Rectal smooth muscle tissue (tissue), 1 donor: ENCODE measurements at regions not wholly inside any gene's neighbourhood (a gene's known extent, or its start where the extent isn't known, plus 50 kb on each side); places are given as distances from the start of the nearest gene placed in this dataset.

Experiments used
- H3K27ac ChIP-seq: one replicate; pipeline ENCODE4 v1.7.0; 2013; ENCODE audit warnings: low read depth, low read length, inconsistent platforms
- H3K27me3 ChIP-seq: one replicate; pipeline ENCODE4 v1.7.0; 2013; ENCODE audit warnings: low read length; ENCODE audit not compliant: control insufficient read depth, insufficient read depth
- H3K36me3 ChIP-seq: one replicate; pipeline ENCODE4 v1.7.0; 2013; ENCODE audit warnings: low read length; ENCODE audit not compliant: control insufficient read depth, insufficient read depth
- H3K4me1 ChIP-seq: one replicate; pipeline ENCODE4 v1.7.0; 2013; ENCODE audit warnings: low read length; ENCODE audit not compliant: control insufficient read depth, insufficient read depth
- H3K4me3 ChIP-seq: one replicate; pipeline ENCODE4 v1.7.0; 2013; ENCODE audit warnings: low read length
- H3K9ac ChIP-seq: one replicate; pipeline ENCODE4 v1.7.0; 2013; ENCODE audit warnings: low read length

DNA sequence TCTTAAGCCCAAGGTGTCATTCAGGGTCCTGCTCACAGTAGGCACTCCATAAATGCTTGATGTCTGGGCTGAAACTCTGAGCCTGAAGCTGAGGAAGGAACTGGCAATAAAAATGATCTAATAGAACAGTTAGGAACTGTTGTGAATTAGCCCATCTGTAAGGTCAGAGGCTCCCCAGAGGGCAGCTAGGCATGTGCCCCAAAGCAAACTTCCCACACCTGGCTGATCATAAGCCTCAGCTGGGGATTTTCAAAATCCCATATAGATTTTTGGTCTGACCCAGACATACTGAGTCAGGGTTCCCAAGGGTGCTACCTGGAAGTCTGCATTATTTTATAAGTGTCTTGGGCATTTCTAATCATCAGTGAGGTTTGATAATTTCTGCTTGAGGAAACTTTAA lies 309.4 kb upstream of the PROX1 start:
- Histone ChIP-seq H3K4me1 (no peaks in the 10 kb centered on the region), H3K27me3 (no peaks in the 10 kb centered on the region), H3K36me3 (no peaks in the 10 kb centered on the region), H3K4me3 (no peak overlapping the region), H3K27ac (no peak overlapping the region), H3K9ac (no peak overlapping the region)

DNA sequence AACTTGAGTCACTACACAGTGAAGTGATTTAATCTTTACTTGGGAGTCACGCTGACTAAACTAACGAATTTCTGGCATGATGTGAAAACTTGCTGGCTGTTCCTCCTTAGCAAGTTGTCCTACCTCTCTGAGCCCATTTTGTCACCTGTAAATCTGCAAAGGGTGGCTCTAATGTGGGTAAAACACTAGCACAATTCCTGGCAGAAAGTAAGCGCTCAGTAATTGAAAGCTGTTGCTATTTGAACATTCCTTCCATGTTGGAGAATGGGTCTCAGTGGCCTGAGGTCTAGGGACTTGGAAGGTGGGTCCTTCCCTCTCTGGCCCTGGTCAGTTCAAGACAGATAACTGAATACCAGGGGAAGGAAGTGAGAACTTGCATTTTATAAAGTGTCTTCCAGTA lies 309.0 kb upstream of the PROX1 start:
- H3K9ac ChIP-seq: no peak overlapping the region
- H3K4me1 ChIP-seq: no peaks in the 10 kb centered on the region
- no peak overlapping the region for H3K4me3 ChIP-seq
- no peaks in the 10 kb centered on the region for H3K27me3 ChIP-seq
- no peaks in the 10 kb centered on the region for H3K36me3 ChIP-seq
- no peak overlapping the region for H3K27ac ChIP-seq

DNA sequence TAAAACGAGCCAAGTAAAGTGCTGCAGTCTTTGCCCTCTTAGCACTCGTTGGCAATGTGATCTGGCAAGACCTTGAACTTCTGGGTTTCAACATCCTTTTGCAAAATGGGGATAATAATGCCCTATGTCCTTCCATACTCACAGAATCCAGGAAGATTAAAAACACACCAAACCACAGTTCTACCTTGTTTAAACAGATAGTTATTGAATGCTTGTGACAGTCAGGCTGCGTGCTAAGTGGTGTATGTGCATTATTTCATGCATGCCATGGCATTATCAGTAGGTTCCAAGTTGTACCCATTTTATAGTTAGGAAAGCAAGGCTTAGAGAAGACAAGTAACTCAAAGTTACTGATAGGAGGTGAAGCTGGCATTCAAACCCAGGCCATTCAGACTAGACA lies 308.6 kb upstream of the PROX1 start:
- H3K4me1 ChIP-seq: no peaks in the 10 kb centered on the region
- no peaks in the 10 kb centered on the region for H3K27me3 ChIP-seq
- H3K27ac ChIP-seq: no peak overlapping the region
- H3K36me3 ChIP-seq: no peaks in the 10 kb centered on the region
- no peak overlapping the region for H3K4me3 ChIP-seq
- H3K9ac ChIP-seq: no peak overlapping the region

DNA sequence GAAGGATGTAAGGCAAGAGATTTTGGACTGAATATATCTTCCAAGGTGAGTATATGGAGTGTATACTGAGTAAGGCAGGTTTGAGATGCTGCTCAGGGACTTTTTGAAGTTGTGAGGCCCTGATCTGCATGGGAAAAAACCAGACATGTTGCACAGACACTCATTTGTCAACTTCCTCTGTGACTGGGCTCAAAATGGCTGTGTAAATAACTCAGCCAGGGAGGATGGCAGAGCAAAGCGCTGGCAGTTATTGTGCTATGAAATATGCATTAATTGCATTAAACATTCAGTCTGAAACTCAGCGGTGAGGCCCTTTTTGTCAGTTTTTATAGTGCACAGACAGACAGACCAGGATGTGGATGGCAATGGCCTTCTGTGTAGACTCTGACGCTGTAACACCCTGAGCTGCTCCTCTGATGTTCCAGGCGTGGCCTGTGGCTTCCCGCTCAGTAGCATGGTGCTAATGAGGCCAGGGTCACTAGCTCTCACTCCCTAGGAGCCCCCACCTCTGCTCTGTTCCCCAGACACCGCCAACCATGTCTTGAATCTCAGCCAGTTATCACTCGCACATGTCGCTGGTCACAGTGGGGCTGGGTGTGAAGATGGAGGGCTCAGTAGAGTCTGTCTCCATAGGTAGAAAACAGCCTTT lies 307.0 kb upstream of the PROX1 start:
- Histone ChIP-seq H3K4me3 (no peak overlapping the region), H3K36me3 (no peaks in the 10 kb centered on the region), H3K27me3 (no peaks in the 10 kb centered on the region), H3K9ac (no peak overlapping the region), H3K4me1 (no peaks in the 10 kb centered on the region), H3K27ac (no peak overlapping the region)

DNA sequence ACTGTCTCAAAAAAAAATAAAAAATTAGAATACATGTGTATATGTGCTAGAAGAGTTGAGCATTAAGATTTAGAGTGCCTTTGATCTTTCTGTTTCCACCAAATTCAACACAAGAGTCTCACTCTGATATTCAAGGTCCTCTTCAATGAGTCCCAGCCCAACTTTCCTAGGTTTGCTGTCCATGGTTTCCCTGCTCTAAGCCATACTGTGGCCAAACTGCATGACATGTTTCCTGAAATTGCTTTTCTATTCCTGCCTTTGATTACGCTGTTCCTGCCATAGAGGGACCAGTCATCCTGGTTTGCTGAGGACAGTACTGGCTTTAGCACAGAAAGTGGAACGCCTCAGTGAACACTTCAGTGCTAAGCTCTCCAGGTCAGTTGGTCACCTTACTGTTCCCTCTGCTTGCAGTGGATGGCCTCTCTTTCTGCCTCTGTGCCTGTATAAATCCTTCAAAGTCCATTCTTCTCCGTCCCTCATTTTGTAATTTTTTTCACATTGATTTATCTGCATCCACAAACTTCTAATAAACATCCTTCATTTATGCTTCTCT lies 305.9 kb upstream of the PROX1 start:
- Histone ChIP-seq H3K4me3 (no peak overlapping the region), H3K27me3 (no peaks in the 10 kb centered on the region), H3K9ac (no peak overlapping the region), H3K27ac (no peak overlapping the region), H3K4me1 (no peaks in the 10 kb centered on the region), H3K36me3 (no peaks in the 10 kb centered on the region)

DNA sequence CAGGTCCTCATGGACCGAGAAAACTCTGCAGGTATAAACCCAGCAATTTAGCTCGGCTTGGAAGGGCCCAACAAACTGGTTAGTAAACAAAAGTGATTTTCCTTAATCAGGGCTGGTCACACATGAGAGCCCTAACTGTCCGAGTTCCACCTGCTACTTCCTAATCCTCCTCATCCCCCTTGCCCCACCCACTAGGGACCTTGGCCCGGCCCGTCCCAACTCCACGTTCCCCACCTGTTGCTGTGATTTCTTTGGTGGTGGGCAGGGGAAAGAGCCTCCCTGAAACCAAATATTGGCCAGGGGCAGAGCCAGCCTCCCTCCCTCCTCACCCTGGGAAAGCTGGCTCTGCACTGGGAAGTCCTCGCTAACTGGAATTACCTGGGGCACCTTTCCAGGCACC lies 304.2 kb upstream of the PROX1 start:
- no peaks in the 10 kb centered on the region for H3K4me1 ChIP-seq
- H3K27ac ChIP-seq: no peak overlapping the region
- H3K9ac ChIP-seq: no peak overlapping the region
- no peaks in the 10 kb centered on the region for H3K27me3 ChIP-seq
- H3K36me3 ChIP-seq: no peaks in the 10 kb centered on the region
- no peak overlapping the region for H3K4me3 ChIP-seq

DNA sequence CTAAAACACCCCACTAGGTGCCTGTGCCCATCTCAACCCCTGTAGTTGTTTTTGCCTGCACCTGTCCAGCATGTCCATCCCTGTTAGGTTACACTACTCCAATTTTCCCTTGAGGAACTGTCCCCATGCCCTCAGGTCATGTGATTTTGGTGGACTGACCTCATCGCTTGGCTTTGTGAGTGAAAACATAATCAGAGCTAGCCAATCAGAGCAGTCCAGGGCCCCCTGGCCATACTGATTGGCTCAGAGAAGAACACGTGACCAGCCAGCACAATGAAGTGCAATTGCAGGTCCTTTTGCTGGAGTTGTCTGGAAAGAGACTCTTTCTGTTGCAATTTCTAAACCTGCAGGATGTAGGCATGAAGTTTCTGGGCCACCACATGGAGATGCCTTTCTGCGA lies 303.3 kb upstream of the PROX1 start:
- H3K36me3 ChIP-seq: no peaks in the 10 kb centered on the region
- H3K9ac ChIP-seq: no peak overlapping the region
- H3K4me3 ChIP-seq: no peak overlapping the region
- H3K27me3 ChIP-seq: no peaks in the 10 kb centered on the region
- H3K4me1 ChIP-seq: no peaks in the 10 kb centered on the region
- H3K27ac ChIP-seq: no peak overlapping the region

DNA sequence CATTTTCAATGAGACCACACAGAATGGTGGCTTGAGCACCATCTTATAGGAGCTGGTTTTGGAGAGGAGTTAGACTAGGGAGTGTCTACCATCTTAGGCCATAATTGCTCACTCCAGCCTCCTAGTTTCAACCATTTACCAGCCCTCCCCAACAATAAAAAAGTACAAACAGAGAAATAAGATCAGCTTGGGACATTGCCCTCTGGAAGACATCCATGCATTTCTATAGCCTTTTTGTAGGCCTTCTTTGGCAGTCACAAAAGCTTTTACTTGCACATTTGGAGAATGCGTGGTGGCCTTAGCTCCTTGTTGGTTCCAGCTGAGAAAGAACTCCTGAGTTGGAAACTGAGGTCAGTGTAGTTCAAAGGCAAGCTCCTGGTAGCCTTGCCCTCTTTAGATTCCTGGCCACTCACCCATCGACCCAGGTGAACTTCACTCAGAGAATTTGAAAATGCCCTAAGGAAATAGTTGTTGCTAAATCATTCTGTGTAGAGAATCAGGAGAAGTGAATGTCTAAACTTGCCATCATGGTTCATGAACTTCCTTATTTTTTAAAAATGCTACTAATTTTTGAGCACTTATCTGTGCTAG lies 301.7 kb upstream of the PROX1 start:
- H3K4me1 ChIP-seq: no peaks in the 10 kb centered on the region
- H3K4me3 ChIP-seq: no peak overlapping the region
- H3K36me3 ChIP-seq: no peaks in the 10 kb centered on the region
- no peak overlapping the region for H3K27ac ChIP-seq
- no peaks in the 10 kb centered on the region for H3K27me3 ChIP-seq
- no peak overlapping the region for H3K9ac ChIP-seq

DNA sequence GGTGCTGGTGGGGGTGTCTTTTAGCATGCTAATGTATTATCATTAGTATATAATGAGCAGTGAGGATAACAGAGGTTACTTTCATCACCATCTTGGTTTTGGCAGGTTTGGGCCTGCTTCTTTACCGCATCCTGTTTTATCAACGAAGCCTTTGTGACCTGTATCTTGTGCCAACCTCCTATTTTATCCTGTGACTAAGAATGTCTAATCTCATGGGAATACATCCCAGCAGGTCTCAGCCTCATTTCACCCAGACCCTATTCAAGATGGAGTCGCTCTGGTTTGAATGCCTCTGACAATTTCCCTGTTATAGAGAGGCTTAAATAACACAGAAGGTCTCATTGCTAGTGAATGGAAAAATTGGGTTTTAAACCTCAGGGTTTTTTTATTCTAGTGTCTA lies 300.8 kb upstream of the PROX1 start:
- Histone ChIP-seq H3K36me3 (no peaks in the 10 kb centered on the region), H3K27me3 (no peaks in the 10 kb centered on the region), H3K4me3 (no peak overlapping the region), H3K4me1 (no peaks in the 10 kb centered on the region), H3K27ac (no peak overlapping the region), H3K9ac (no peak overlapping the region)

DNA sequence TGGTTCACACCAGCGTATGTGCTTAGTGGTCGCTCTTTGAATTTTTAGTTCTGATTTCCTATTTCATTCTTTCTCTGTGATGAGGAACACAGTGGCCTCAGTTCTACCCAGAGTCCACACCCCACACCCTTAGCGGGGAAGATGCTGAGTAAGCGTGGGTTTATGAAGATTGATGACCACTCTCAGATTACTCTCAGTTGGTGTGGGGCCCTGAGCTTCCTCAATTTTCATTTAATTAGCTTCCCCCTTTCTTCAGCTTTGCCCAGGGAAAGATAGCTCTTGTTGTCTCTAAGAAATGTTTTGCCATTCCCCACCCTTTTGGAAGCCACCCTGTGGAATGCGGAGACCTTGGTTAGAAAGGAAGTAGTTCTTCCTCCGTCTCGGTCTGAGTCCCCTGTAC lies 299.9 kb upstream of the PROX1 start:
- Histone ChIP-seq H3K27me3 (no peaks in the 10 kb centered on the region), H3K27ac (no peak overlapping the region), H3K9ac (no peak overlapping the region), H3K36me3 (no peaks in the 10 kb centered on the region), H3K4me1 (no peaks in the 10 kb centered on the region), H3K4me3 (no peak overlapping the region)

DNA sequence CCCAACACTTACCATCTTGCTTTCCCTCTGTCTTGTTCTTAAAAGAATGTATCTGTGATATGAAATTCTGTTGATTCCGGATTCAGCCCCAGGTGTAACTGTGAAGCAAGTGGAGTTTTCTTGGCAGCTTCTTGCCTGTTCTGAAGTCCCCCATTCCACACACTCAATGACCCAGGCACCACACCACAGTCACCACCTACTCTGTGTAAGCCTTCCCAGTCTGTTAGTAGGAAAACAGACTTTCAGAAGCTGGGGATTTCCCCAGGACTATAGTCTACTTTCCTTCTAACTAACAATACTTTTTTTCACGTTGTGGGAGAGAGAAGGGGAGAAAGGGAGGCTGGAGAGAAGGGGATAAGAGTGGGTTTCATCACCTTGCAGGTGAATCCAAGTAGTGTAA lies 299.1 kb upstream of the PROX1 start:
- Histone ChIP-seq H3K36me3 (no peaks in the 10 kb centered on the region), H3K9ac (no peak overlapping the region), H3K27me3 (no peaks in the 10 kb centered on the region), H3K27ac (no peak overlapping the region), H3K4me1 (no peaks in the 10 kb centered on the region), H3K4me3 (no peak overlapping the region)

DNA sequence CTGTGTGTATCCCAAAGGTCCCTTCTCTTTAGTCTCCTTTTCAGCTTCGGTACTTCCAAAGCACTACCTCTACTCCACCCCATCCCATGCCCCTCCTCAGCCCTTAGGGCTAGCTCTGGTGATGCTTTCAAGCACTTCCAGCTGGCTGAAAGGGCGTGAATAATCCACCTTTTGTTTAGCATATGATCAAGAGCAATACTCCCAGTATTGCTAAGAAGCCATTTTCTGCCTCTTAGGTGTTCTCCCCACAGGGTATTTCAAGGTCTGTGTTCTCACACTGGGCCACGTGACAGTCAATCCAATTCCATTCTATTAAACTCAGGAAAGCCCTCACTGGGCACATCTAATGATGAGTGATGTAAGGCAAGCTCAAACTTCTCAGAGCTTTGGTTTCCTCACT lies 298.5 kb upstream of the PROX1 start:
- H3K4me1 ChIP-seq: no peaks in the 10 kb centered on the region
- no peak overlapping the region for H3K9ac ChIP-seq
- no peak overlapping the region for H3K4me3 ChIP-seq
- H3K27ac ChIP-seq: no peak overlapping the region
- H3K27me3 ChIP-seq: no peaks in the 10 kb centered on the region
- H3K36me3 ChIP-seq: no peaks in the 10 kb centered on the region

DNA sequence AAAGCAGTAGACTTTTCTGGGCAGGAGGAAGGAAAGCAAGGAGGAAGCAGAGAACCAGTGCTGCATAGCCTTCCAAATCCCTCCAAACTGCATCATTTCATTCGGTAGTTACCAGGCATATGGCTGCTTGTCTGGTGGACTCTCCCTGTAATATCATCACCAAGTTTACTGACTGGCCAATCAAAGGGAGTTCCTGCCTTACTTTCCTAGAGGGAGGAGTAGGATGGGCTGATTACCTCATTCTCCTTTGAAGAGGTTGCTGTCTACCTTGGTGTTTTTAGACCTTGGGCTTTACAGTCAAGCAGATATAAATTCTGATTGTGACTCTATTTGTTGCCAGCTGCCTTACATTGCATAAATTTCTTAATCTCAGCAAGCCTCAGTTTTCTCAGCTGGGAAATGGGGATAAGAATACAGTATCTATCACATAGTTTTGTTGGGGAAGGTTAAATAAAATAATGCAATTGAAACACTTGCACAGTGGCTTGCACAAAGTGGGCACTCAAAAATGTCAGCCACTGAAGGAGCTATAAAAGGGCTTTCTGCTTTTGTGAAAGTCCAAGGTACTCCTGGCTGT lies 297.3 kb upstream of the PROX1 start:
- Histone ChIP-seq H3K4me3 (no peak overlapping the region), H3K27ac (no peak overlapping the region), H3K9ac (no peak overlapping the region), H3K36me3 (no peaks in the 10 kb centered on the region), H3K4me1 (no peaks in the 10 kb centered on the region), H3K27me3 (no peaks in the 10 kb centered on the region)
